BLaER1 treated with 17β-estradiol and CSF1 and Interleukin-3, amounts not matched to agents 10 nM and 100 nM (cell line): ENCODE measurements at regions not wholly inside any gene's neighbourhood (a gene's known extent, or its start where the extent isn't known, plus 50 kb on each side); places are given as distances from the start of the nearest gene placed in this dataset.

Experiments
- H3K27ac ChIP-seq, 11 experiments: shearing (Covaris generic); formaldehyde crosslinking; 2 replicates each; pipeline ENCODE4 v1.8.1; 2022
- H3K27me3 ChIP-seq, 11 experiments: shearing (Covaris generic); formaldehyde crosslinking; 2 replicates each; pipeline ENCODE4 v1.8.1; 2022
- H3K36me3 ChIP-seq, 11 experiments: shearing (Covaris generic); formaldehyde crosslinking; 2 replicates each; pipeline ENCODE4 v1.8.1; 2022
- H3K4me1 ChIP-seq, 10 experiments: shearing (Covaris generic); formaldehyde crosslinking; 2 replicates each; pipeline ENCODE4 v1.8.1; 2022
- H3K4me2 ChIP-seq, 11 experiments: shearing (Covaris generic); formaldehyde crosslinking; 2 replicates each; pipeline ENCODE4 v1.8.1; 2022
- H3K4me3 ChIP-seq, 10 experiments: shearing (Covaris generic); formaldehyde crosslinking; 2 replicates each; pipeline ENCODE4 v1.8.1; 2022
- H3K9ac ChIP-seq, 11 experiments: shearing (Covaris generic); formaldehyde crosslinking; 2 replicates each; pipeline ENCODE4 v1.8.1; 2022
- H3K9me3 ChIP-seq, 11 experiments: shearing (Covaris generic); formaldehyde crosslinking; replicated peaks in 1 of 11; 2 replicates each; pipeline ENCODE4 v1.8.1; 2022
- H4K20me1 ChIP-seq, 11 experiments: shearing (Covaris generic); formaldehyde crosslinking; 2 replicates each; pipeline ENCODE4 v1.8.1; 2022
- Cebpa-rat ChIP-seq, 11 experiments: shearing (Covaris generic); IDR thresholded peaks; 2 replicates each; pipeline ENCODE4 v1.8.1; 2022

GRCh38 chr4:19776929-19777328, 474.8 kb upstream of the SLIT2 start:
- H3K27ac ChIP-seq = no peak overlapping the region
- no peak for TF ChIP-seq Cebpa-rat (IDR thresholded peaks at IDR 0.05)
- no peaks in the 10 kb centered on the region for H3K4me1 ChIP-seq
- no peaks in the 10 kb centered on the region for H3K36me3 ChIP-seq
- peaks cover 0 to 5% (median under 1%) of the 10 kb centered on the region in 11 experiments; a peak in 8 of 22 replicates for H3K9me3 ChIP-seq
- H3K27me3 ChIP-seq = no peaks in the 10 kb centered on the region
- no peaks in the 10 kb centered on the region for H4K20me1 ChIP-seq
- no peak overlapping the region for H3K4me3 ChIP-seq
- H3K4me2 ChIP-seq = no peak overlapping the region
- H3K9ac ChIP-seq = no peak overlapping the region

DNA sequence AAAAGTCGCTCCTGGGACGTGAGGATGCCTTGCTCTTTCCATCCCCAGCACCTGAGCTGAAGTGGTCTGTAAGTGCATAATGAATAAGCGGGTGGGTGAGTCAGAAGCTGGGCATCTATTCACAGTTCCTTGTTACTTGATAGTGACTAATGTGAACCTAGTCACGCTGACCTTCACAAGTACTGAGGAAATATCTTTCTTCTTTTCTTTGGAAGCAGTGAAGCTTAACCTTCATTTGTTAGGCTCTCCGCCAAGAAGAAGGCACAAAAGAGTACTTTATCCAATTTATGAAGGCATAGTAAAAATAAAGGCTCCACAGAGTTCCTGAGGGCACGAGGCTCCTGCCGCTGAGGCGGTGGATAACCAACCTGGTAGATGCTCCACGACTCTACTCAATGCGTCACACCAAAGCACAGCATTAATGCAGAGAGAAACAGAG, 475.7 kb upstream of the SLIT2 start:
- Histone ChIP-seq H3K27ac (no peak overlapping the region), H3K4me1 (no peaks in the 10 kb centered on the region), H3K27me3 (no peaks in the 10 kb centered on the region), H3K9me3 (peaks cover under 1 to 9% (median 4%) of the 10 kb centered on the region in 11 experiments; a peak in 16 of 22 replicates), H3K4me3 (no peak overlapping the region), H3K9ac (no peak overlapping the region), H3K36me3 (no peaks in the 10 kb centered on the region), H4K20me1 (no peaks in the 10 kb centered on the region), H3K4me2 (no peak overlapping the region)
- no peak for TF ChIP-seq Cebpa-rat (IDR thresholded peaks at IDR 0.05)

GRCh38 chr4:19774690-19775256, 476.9 kb upstream of the SLIT2 start:
- no peaks in the 10 kb centered on the region for H3K27me3 ChIP-seq
- H3K27ac ChIP-seq = no peak overlapping the region
- H3K4me2 ChIP-seq = no peak overlapping the region
- no peak overlapping the region for H3K4me3 ChIP-seq
- peaks cover 9 to 14% (median 10%) of the 10 kb centered on the region in 11 experiments; a peak in 17 of 22 replicates for H3K9me3 ChIP-seq
- H4K20me1 ChIP-seq = no peaks in the 10 kb centered on the region
- no peak for TF ChIP-seq Cebpa-rat (IDR thresholded peaks at IDR 0.05)
- no peaks in the 10 kb centered on the region for H3K4me1 ChIP-seq
- no peak overlapping the region for H3K9ac ChIP-seq
- no peaks in the 10 kb centered on the region for H3K36me3 ChIP-seq

GRCh38 chr4:19772581-19772980, 479.1 kb upstream of the SLIT2 start:
- Histone ChIP-seq H3K27ac (no peak overlapping the region), H3K4me3 (no peak overlapping the region), H4K20me1 (no peaks in the 10 kb centered on the region), H3K4me1 (no peaks in the 10 kb centered on the region), H3K9ac (no peak overlapping the region), H3K27me3 (no peaks in the 10 kb centered on the region), H3K9me3 (peaks cover 10 to 21% (median 15%) of the 10 kb centered on the region in 11 experiments; a peak in 18 of 22 replicates), H3K4me2 (no peak overlapping the region), H3K36me3 (no peaks in the 10 kb centered on the region)
- TF ChIP-seq Cebpa-rat (IDR thresholded peaks at IDR 0.05) = no peak

DNA sequence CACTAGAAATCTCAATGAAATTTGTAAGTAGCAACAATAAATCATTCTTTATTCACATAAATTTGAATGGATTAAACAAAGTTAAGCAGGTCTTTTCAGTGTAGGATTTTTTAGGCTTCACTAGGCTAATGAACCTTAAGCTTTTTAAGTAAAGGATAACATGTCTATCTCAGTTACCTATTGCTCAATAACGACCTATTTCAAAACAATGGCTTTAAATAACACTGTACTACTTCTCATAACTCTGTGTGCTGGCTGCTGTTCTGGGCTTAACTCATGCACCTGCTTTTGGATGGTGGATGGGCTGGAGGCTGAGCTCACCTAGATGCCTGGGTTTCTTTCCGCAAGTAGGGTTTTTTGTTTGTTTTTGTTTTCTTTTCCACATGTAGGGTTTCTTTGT, 495.0 kb upstream of the SLIT2 start:
- Histone ChIP-seq H3K27ac (no peak overlapping the region), H3K27me3 (no peaks in the 10 kb centered on the region), H3K4me3 (no peak overlapping the region), H3K9ac (no peak overlapping the region), H3K36me3 (no peaks in the 10 kb centered on the region), H4K20me1 (no peaks in the 10 kb centered on the region), H3K4me2 (no peak overlapping the region), H3K9me3 (no peaks in the 10 kb centered on the region), H3K4me1 (no peaks in the 10 kb centered on the region)
- TF ChIP-seq Cebpa-rat (IDR thresholded peaks at IDR 0.05) = 0 out of 22 replicates have a peak, but pooled peaks of 1 of the 11 experiments have one; percentile 9

DNA sequence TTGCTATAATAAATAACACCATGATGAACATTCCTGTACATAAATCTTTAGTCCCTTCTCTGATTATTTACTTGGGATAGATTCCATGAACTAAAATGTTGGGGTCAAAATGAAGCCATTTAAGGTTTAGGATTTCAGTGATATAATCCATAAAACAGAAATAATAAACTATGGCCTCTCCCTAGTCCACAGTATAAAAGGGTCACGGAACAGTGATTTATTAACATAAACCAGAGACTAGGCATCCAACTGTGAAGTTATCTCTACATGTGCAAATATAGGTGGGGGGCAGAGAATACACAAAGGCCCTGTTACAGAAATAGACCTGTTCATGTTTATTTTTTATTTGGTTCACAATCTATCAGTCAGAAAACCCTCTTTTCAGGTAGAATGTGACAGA, 499.1 kb upstream of the SLIT2 start:
- no peak overlapping the region for H3K9ac ChIP-seq
- H3K4me1 ChIP-seq = no peaks in the 10 kb centered on the region
- no peak for TF ChIP-seq Cebpa-rat (IDR thresholded peaks at IDR 0.05)
- H3K9me3 ChIP-seq = no peaks in the 10 kb centered on the region; a peak in 1 of 22 replicates
- no peak overlapping the region for H3K4me3 ChIP-seq
- H4K20me1 ChIP-seq = no peaks in the 10 kb centered on the region
- H3K36me3 ChIP-seq = no peaks in the 10 kb centered on the region
- no peak overlapping the region for H3K27ac ChIP-seq
- no peak overlapping the region for H3K4me2 ChIP-seq
- no peaks in the 10 kb centered on the region for H3K27me3 ChIP-seq

DNA sequence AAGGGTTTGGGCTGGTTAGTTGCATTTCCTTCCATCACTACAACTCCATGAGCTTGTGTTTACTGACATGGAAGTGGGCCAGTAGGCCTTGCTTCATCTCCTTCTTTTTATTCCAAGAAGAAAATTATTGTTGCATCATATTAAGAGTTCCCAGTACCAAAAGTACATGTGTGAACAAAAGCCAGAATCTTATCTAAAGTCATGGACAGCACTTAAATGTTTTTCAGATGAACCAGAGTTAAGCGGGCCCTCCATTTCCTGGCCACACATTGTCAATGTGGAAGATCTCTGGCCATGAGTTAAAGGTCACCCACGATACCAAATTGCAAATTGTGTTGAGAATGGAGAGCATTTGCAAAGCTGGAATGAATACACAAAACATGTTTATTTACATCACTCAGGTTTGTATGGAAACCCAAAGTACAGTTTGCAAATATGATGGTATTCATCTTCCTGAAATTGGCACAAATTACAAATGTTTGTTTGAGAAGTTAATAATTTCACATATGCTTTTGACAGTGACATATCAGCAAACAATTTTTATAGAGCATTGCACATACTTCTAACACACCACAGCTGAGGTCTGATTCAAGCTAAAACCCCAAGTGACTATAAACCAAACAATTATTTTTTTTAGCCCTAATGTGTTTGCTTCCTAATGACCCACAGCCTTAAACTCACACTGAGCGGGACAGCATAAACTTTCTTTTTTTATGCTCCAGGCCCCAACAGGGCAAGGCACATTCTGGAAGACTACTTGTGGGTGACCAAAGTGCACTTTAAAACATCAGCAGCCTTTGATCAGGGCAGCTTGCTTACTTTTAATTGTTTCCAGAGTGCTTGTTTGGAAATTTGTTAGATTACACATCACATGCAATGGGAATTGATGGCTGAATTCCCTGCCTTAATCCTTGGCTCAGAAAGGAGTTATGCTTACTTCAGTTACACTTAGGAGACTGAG, 502.9 kb upstream of the SLIT2 start:
- Histone ChIP-seq H3K27ac (no peak overlapping the region), H3K9me3 (no peaks in the 10 kb centered on the region; a peak in 1 of 22 replicates), H3K4me2 (no peak overlapping the region), H3K4me1 (no peaks in the 10 kb centered on the region), H3K36me3 (no peaks in the 10 kb centered on the region), H3K4me3 (no peak overlapping the region), H3K9ac (no peak overlapping the region), H3K27me3 (peaks cover 0 to 7% (median 0%) of the 10 kb centered on the region in 11 experiments; a peak in 2 of 22 replicates), H4K20me1 (no peaks in the 10 kb centered on the region)
- 0 out of 22 replicates have a peak, but pooled peaks of 1 of the 11 experiments have one; percentile 11 for TF ChIP-seq Cebpa-rat (IDR thresholded peaks at IDR 0.05)

- no peak for TF ChIP-seq Cebpa-rat (IDR thresholded peaks at IDR 0.05)
- no peaks in the 10 kb centered on the region; a peak in 1 of 22 replicates for H3K9me3 ChIP-seq
Measured at GRCh38 chr4:19746377-19746776, 505.3 kb upstream of the SLIT2 start.

GRCh38 chr4:19743115-19743638, 508.5 kb upstream of the SLIT2 start:
- peaks cover 0 to 62% (median 0%) of the 10 kb centered on the region in 11 experiments; a peak in 6 of 22 replicates for H3K27me3 ChIP-seq
- H3K4me2 ChIP-seq = no peak overlapping the region
- no peaks in the 10 kb centered on the region; a peak in 1 of 22 replicates for H4K20me1 ChIP-seq
- no peak overlapping the region for H3K27ac ChIP-seq
- H3K9ac ChIP-seq = no peak overlapping the region
- peaks cover 13 to 39% (median 32%) of the 10 kb centered on the region in 10 experiments for H3K4me1 ChIP-seq
- no peak overlapping the region for H3K4me3 ChIP-seq
- no peak for TF ChIP-seq Cebpa-rat (IDR thresholded peaks at IDR 0.05)
- H3K9me3 ChIP-seq = no peaks in the 10 kb centered on the region; a peak in 1 of 22 replicates
- H3K36me3 ChIP-seq = no peaks in the 10 kb centered on the region

More at GRCh38 chr4:19746377-19746776, 505.3 kb upstream of the SLIT2 start:
- peaks cover 0 to 30% (median 0%) of the 10 kb centered on the region in 11 experiments; a peak in 5 of 22 replicates for H3K27me3 ChIP-seq
- H3K9ac ChIP-seq = no peak overlapping the region
- H3K4me3 ChIP-seq = no peak overlapping the region
- peaks cover 0 to 11% (median 9%) of the 10 kb centered on the region in 10 experiments; a peak in 13 of 20 replicates for H3K4me1 ChIP-seq
- no peak overlapping the region for H3K4me2 ChIP-seq
- H3K27ac ChIP-seq = no peak overlapping the region
- H4K20me1 ChIP-seq = no peaks in the 10 kb centered on the region; a peak in 1 of 22 replicates
- H3K36me3 ChIP-seq = no peaks in the 10 kb centered on the region
